Hepatocyte (in vitro differentiated cells): ENCODE measurements at regions not wholly inside any gene's neighbourhood (a gene's known extent, or its start where the extent isn't known, plus 50 kb on each side); places are given as distances from the start of the nearest gene placed in this dataset.

ENCODE experiments used
- DNase-seq: peaks from one replicate; pipeline ENCODE4 v3.0.0-alpha.2; 2016; ENCODE audit warnings: low spot score
- H2AFZ ChIP-seq: fragments of 200-600 bp; sonication (generic); 2 replicates; pipeline ENCODE4 v1.6.0; 2016; ENCODE audit warnings: antibody characterized with exemption, mild to moderate bottlenecking
- H3K27ac ChIP-seq: fragments of 200-600 bp; sonication (generic); 2 replicates; pipeline ENCODE4 v1.5.1; 2016; ENCODE audit warnings: mild to moderate bottlenecking
- H3K27me3 ChIP-seq: fragments of 200-600 bp; sonication (generic); 2 replicates; pipeline ENCODE4 v1.6.1; 2016
- H3K36me3 ChIP-seq: fragments of 200-600 bp; sonication (generic); replicated peaks from 2 replicates; pipeline ENCODE4 v1.5.1; 2016; ENCODE audit warnings: low read depth; ENCODE audit not compliant: insufficient read depth
- H3K4me1 ChIP-seq: fragments of 200-600 bp; sonication (generic); 2 replicates; pipeline ENCODE4 v1.5.1; 2016; ENCODE audit warnings: mild to moderate bottlenecking, moderate library complexity; ENCODE audit not compliant: insufficient read depth
- H3K4me2 ChIP-seq: fragments of 200-600 bp; sonication (generic); 2 replicates; pipeline ENCODE4 v1.6.0; 2016
- H3K4me3 ChIP-seq: fragments of 200-600 bp; sonication (generic); 2 replicates; pipeline ENCODE4 v1.5.1; 2016; ENCODE audit warnings: mild to moderate bottlenecking
- H3K79me2 ChIP-seq: fragments of 200-600 bp; sonication (generic); 2 replicates; pipeline ENCODE4 v1.6.0; 2017; ENCODE audit warnings: mild to moderate bottlenecking
- H3K9me2 ChIP-seq: fragments of 200-600 bp; sonication (generic); replicated peaks from 2 replicates; pipeline ENCODE4 v1.6.0; 2017; ENCODE audit warnings: mild to moderate bottlenecking; ENCODE audit not compliant: insufficient read depth
- H3K9me3 ChIP-seq: fragments of 200-600 bp; sonication (generic); 2 replicates; pipeline ENCODE4 v1.5.1; 2016; ENCODE audit warnings: low read depth, mild to moderate bottlenecking
- H4K20me1 ChIP-seq: fragments of 200-600 bp; sonication (generic); 2 replicates; pipeline ENCODE4 v1.6.0; 2016; ENCODE audit warnings: mild to moderate bottlenecking; ENCODE audit not compliant: insufficient read depth, poor library complexity, severe bottlenecking
- CTCF ChIP-seq: fragments of 200-600 bp; sonication (generic); IDR thresholded peaks from 2 replicates; pipeline ENCODE4 v1.5.1; 2016; ENCODE audit warnings: antibody characterized with exemption, mild to moderate bottlenecking; ENCODE audit not compliant: poor library complexity
- EZH2 ChIP-seq: fragments of 200-600 bp; sonication (generic); IDR thresholded peaks from 2 replicates; pipeline ENCODE4 v1.6.1; 2016; ENCODE audit warnings: antibody characterized with exemption, mild to moderate bottlenecking, borderline replicate concordance
- EZH2phosphoT487 ChIP-seq: fragments of 200-600 bp; sonication (generic); IDR thresholded peaks from one replicate; pipeline ENCODE4 v1.6.1; 2018; ENCODE audit warnings: antibody characterized with exemption, mild to moderate bottlenecking, low read depth, moderate library complexity; ENCODE audit not compliant: unreplicated experiment, severe bottlenecking
- WGBS: methylation state at CpG from one replicate; pipeline ENCODE4 v1.1.6; 2016; ENCODE audit warnings: low lambda C conversion rate; ENCODE audit errors: missing lambda C conversion rate; 5-methylcytosine and 5-hydroxymethylcytosine counted together

- no peak overlapping the region for H2AFZ ChIP-seq
- H3K36me3 ChIP-seq, result no peaks in the 10 kb centered on the region
- no peaks in the 10 kb centered on the region for H3K79me2 ChIP-seq
- H3K4me2 ChIP-seq, result no peak overlapping the region
- no peaks in the 10 kb centered on the region for H3K27me3 ChIP-seq
- TF ChIP-seq EZH2 (no peak), EZH2phosphoT487 (no peak), CTCF (no peak)
- no peaks in the 10 kb centered on the region for H4K20me1 ChIP-seq
- H3K9me2 ChIP-seq, result peaks cover 3% of the 10 kb centered on the region
- 78% methylated on average over 5 of the region's 5 CpGs for WGBS
- no peaks in the 10 kb centered on the region for H3K9me3 ChIP-seq
- H3K27ac ChIP-seq, result no peak overlapping the region
- peaks cover 4% of the 10 kb centered on the region for H3K4me1 ChIP-seq
- no peak overlapping the region for H3K4me3 ChIP-seq
- no peak for DNase-seq
These were observed 140.8 kb upstream of the ZEB2 start for GRCh38 chr2:144660518-144661316.

GRCh38 chr2:144659731-144660275 is 139.9 kb upstream of the ZEB2 start:
- H2AFZ ChIP-seq, result no peak overlapping the region
- H3K9me3 ChIP-seq, result no peaks in the 10 kb centered on the region
- TF ChIP-seq EZH2phosphoT487 (no peak), EZH2 (no peak), CTCF (no peak)
- H3K4me1 ChIP-seq, result peaks cover 4% of the 10 kb centered on the region
- H3K4me3 ChIP-seq, result no peak overlapping the region
- peaks cover 3% of the 10 kb centered on the region for H3K9me2 ChIP-seq
- H3K36me3 ChIP-seq, result no peaks in the 10 kb centered on the region
- H3K27me3 ChIP-seq, result no peaks in the 10 kb centered on the region
- 98% methylated on average over 10 of the region's 10 CpGs for WGBS
- no peak overlapping the region for H3K4me2 ChIP-seq
- H4K20me1 ChIP-seq, result no peaks in the 10 kb centered on the region
- H3K79me2 ChIP-seq, result no peaks in the 10 kb centered on the region
- DNase-seq, result no peak
- no peak overlapping the region for H3K27ac ChIP-seq

GRCh38 chr2:144654523-144654922 is 134.6 kb upstream of the ZEB2 start:
- Histone ChIP-seq H4K20me1 (no peaks in the 10 kb centered on the region), H3K79me2 (no peaks in the 10 kb centered on the region), H2AFZ (no peak overlapping the region), H3K27me3 (no peaks in the 10 kb centered on the region), H3K27ac (no peak overlapping the region), H3K4me3 (no peak overlapping the region), H3K9me3 (no peaks in the 10 kb centered on the region), H3K9me2 (peaks cover 3% of the 10 kb centered on the region), H3K36me3 (no peaks in the 10 kb centered on the region), H3K4me2 (no peak overlapping the region), H3K4me1 (no peaks in the 10 kb centered on the region)
- TF ChIP-seq CTCF (no peak), EZH2 (no peak), EZH2phosphoT487 (no peak)
- WGBS, result 69% methylated on average over 3 of the region's 3 CpGs
- no peak for DNase-seq
